Neural cell (in vitro differentiated cells): ENCODE measurements at regions not wholly inside any gene's neighbourhood (a gene's known extent, or its start where the extent isn't known, plus 50 kb on each side); places are given as distances from the start of the nearest gene placed in this dataset.

Experiments used
- EP300 ChIP-seq: fragments of 450-650 bp; conservative IDR thresholded peaks from 2 replicates; pipeline ENCODE4 v1.6.1; 2014; ENCODE audit warnings: antibody characterized with exemption, mild to moderate bottlenecking, moderate library complexity; ENCODE audit not compliant: poor library complexity, severe bottlenecking
- EZH2 ChIP-seq: fragments of 200-600, 300-800 bp; shearing (Covaris generic), sonication (generic); IDR thresholded peaks from 2 replicates; pipeline ENCODE4 v1.6.1; 2014; ENCODE audit warnings: antibody characterized with exemption, low read length, borderline replicate concordance, mild to moderate bottlenecking; ENCODE audit not compliant: insufficient read depth, poor library complexity, severe bottlenecking
- POLR2AphosphoS5 ChIP-seq: IDR thresholded peaks from 2 replicates; pipeline ENCODE4 v1.6.1; 2012
- RAD21 ChIP-seq: fragments of 450-650 bp; conservative IDR thresholded peaks from 2 replicates; pipeline ENCODE4 v1.6.1; 2014; ENCODE audit warnings: antibody characterized with exemption, mild to moderate bottlenecking, moderate library complexity
- SMC3 ChIP-seq: fragments of 450-650 bp; conservative IDR thresholded peaks from 2 replicates; pipeline ENCODE4 v1.6.1; 2014; ENCODE audit warnings: antibody characterized with exemption, mild to moderate bottlenecking, moderate library complexity; ENCODE audit not compliant: poor library complexity
- TAF1 ChIP-seq: IDR thresholded peaks from 2 replicates; pipeline ENCODE4 v1.6.1; 2012; ENCODE audit warnings: low read depth
- TF ChIP-seq, protein P1 (sequence below): fragments of 450-650 bp; IDR thresholded peaks from 2 replicates; pipeline ENCODE4 v1.5.1; 2014; ENCODE audit warnings: antibody characterized with exemption, mild to moderate bottlenecking, moderate library complexity; ENCODE audit not compliant: poor library complexity, severe bottlenecking
- TF ChIP-seq, protein P2 (sequence below): IDR thresholded peaks from 2 replicates; pipeline ENCODE4 v1.6.1; 2012; ENCODE audit warnings: borderline replicate concordance

DNA sequence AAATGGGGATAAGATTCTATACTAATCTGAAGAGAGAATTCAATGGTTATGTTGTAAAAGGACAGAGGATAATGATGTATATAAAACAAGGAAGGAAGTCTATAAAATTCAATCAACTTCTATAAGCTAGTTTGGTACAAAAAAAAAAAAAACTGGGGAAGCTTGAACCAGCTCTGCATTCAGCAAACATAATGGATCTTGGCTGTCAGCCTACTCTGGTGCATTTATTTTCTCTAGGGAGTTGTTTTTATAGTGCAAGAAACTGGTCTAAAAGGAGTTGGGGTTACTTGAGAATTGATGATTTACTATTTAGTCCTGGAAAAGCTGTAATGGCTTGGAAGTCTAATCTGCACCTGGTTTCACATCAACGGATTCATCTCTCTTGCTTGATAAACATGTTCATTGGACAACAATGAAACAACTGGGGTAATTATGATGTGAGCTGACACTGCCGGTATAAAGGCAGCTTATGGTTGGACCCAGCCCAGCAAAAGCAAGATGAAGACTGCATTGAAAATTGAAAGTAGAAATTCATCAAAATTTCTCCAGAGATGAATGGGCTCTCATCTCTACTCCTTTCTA is 199.4 kb upstream of the NRIP1 start:
- TF ChIP-seq, protein P1, sequence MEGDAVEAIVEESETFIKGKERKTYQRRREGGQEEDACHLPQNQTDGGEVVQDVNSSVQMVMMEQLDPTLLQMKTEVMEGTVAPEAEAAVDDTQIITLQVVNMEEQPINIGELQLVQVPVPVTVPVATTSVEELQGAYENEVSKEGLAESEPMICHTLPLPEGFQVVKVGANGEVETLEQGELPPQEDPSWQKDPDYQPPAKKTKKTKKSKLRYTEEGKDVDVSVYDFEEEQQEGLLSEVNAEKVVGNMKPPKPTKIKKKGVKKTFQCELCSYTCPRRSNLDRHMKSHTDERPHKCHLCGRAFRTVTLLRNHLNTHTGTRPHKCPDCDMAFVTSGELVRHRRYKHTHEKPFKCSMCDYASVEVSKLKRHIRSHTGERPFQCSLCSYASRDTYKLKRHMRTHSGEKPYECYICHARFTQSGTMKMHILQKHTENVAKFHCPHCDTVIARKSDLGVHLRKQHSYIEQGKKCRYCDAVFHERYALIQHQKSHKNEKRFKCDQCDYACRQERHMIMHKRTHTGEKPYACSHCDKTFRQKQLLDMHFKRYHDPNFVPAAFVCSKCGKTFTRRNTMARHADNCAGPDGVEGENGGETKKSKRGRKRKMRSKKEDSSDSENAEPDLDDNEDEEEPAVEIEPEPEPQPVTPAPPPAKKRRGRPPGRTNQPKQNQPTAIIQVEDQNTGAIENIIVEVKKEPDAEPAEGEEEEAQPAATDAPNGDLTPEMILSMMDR = no peak
- TF ChIP-seq EZH2 (no peak), RAD21 (no peak), TAF1 (no peak), SMC3 (no peak), POLR2AphosphoS5 (no peak), EP300 (no peak)
- TF ChIP-seq, protein P2, sequence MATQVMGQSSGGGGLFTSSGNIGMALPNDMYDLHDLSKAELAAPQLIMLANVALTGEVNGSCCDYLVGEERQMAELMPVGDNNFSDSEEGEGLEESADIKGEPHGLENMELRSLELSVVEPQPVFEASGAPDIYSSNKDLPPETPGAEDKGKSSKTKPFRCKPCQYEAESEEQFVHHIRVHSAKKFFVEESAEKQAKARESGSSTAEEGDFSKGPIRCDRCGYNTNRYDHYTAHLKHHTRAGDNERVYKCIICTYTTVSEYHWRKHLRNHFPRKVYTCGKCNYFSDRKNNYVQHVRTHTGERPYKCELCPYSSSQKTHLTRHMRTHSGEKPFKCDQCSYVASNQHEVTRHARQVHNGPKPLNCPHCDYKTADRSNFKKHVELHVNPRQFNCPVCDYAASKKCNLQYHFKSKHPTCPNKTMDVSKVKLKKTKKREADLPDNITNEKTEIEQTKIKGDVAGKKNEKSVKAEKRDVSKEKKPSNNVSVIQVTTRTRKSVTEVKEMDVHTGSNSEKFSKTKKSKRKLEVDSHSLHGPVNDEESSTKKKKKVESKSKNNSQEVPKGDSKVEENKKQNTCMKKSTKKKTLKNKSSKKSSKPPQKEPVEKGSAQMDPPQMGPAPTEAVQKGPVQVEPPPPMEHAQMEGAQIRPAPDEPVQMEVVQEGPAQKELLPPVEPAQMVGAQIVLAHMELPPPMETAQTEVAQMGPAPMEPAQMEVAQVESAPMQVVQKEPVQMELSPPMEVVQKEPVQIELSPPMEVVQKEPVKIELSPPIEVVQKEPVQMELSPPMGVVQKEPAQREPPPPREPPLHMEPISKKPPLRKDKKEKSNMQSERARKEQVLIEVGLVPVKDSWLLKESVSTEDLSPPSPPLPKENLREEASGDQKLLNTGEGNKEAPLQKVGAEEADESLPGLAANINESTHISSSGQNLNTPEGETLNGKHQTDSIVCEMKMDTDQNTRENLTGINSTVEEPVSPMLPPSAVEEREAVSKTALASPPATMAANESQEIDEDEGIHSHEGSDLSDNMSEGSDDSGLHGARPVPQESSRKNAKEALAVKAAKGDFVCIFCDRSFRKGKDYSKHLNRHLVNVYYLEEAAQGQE = no peak
